Nephron progenitor cell (in vitro differentiated cells): ENCODE measurements at regions not wholly inside any gene's neighbourhood (a gene's known extent, or its start where the extent isn't known, plus 50 kb on each side); places are given as distances from the start of the nearest gene placed in this dataset.

Experiments used
- DNase-seq: peaks from one replicate; pipeline ENCODE4 v3.0.0; 2021
- H3K27ac Mint-ChIP-seq: 2 replicates; pipeline ENCODE4 v1.8.0; 2021; ENCODE audit warnings: mild to moderate bottlenecking, moderate library complexity, mixed read lengths
- H3K27me3 Mint-ChIP-seq: 2 replicates; pipeline ENCODE4 v1.8.0; 2021; ENCODE audit warnings: mild to moderate bottlenecking, low read depth, mixed read lengths; ENCODE audit not compliant: poor library complexity
- H3K36me3 Mint-ChIP-seq: 2 replicates; pipeline ENCODE4 v1.8.0; 2021; ENCODE audit warnings: low read depth, mixed read lengths
- H3K4me1 Mint-ChIP-seq: 2 replicates; pipeline ENCODE4 v1.8.0; 2021; ENCODE audit warnings: mixed read lengths
- H3K4me3 Mint-ChIP-seq: 2 replicates; pipeline ENCODE4 v1.8.0; 2021; ENCODE audit warnings: mild to moderate bottlenecking, moderate library complexity, mixed read lengths
- H3K9me3 Mint-ChIP-seq: 2 replicates; pipeline ENCODE4 v1.8.0; 2021; ENCODE audit warnings: mild to moderate bottlenecking, moderate library complexity, mixed read lengths
- CTCF ChIP-seq: fragments of 200-600 bp; sonication (generic); IDR thresholded peaks from 2 replicates; pipeline ENCODE4 v1.5.0; 2021; ENCODE audit warnings: antibody characterized with exemption

DNA sequence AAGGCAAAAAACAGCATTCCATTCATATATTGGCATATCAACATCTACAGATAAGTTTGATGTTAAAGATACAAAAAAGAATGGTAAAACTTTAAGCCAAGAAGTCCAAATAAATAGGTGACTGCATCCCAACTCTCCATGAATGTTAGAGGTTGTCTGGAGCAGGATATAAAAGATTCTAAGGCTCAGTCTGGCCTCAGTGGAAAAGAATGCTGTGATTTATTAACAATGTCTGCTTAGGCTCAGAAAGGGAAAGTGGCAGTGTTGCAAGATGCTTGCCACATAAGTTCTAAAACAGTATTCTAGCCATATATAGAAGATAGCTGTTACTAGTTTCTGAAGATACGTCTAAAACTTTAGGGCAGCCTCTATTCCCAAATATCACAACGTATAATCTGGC lies 179.8 kb upstream of the NBEA start:
- no peaks in the 10 kb centered on the region for H3K36me3 Mint-ChIP-seq
- H3K4me3 Mint-ChIP-seq = no peak overlapping the region
- DNase-seq = no peak
- TF ChIP-seq CTCF = no peak
- H3K4me1 Mint-ChIP-seq = no peaks in the 10 kb centered on the region
- H3K27ac Mint-ChIP-seq = no peak overlapping the region
- H3K9me3 Mint-ChIP-seq = peaks cover 24% of the 10 kb centered on the region
- H3K27me3 Mint-ChIP-seq = no peaks in the 10 kb centered on the region

GRCh38 chr13:34764246-34764645 lies 177.8 kb upstream of the NBEA start:
- peaks cover 19% of the 10 kb centered on the region for H3K9me3 Mint-ChIP-seq
- no peak for DNase-seq
- TF ChIP-seq CTCF = no peak
- no peaks in the 10 kb centered on the region for H3K36me3 Mint-ChIP-seq
- no peak overlapping the region for H3K27ac Mint-ChIP-seq
- H3K27me3 Mint-ChIP-seq = no peaks in the 10 kb centered on the region
- H3K4me3 Mint-ChIP-seq = no peak overlapping the region
- no peaks in the 10 kb centered on the region for H3K4me1 Mint-ChIP-seq

GRCh38 chr13:34765446-34766180 lies 176.5 kb upstream of the NBEA start:
- Mint-ChIP-seq H3K4me1 (no peaks in the 10 kb centered on the region), H3K27me3 (no peaks in the 10 kb centered on the region), H3K4me3 (no peak overlapping the region), H3K36me3 (no peaks in the 10 kb centered on the region), H3K9me3 (peaks cover 19% of the 10 kb centered on the region), H3K27ac (no peak overlapping the region)
- no peak for TF ChIP-seq CTCF
- no peak for DNase-seq

GRCh38 chr13:34767778-34768177 lies 174.3 kb upstream of the NBEA start:
- Mint-ChIP-seq H3K27me3 (no peaks in the 10 kb centered on the region), H3K4me1 (no peaks in the 10 kb centered on the region), H3K27ac (no peak overlapping the region), H3K9me3 (peaks cover 19% of the 10 kb centered on the region), H3K36me3 (no peaks in the 10 kb centered on the region), H3K4me3 (no peak overlapping the region)
- TF ChIP-seq CTCF = no peak
- DNase-seq = no peak

GRCh38 chr13:34772206-34772605 lies 169.9 kb upstream of the NBEA start:
- Mint-ChIP-seq H3K36me3 (no peaks in the 10 kb centered on the region), H3K27ac (no peak overlapping the region), H3K27me3 (peaks cover 4% of the 10 kb centered on the region), H3K4me3 (no peak overlapping the region), H3K4me1 (peaks cover 9% of the 10 kb centered on the region), H3K9me3 (no peaks in the 10 kb centered on the region)
- no peak for TF ChIP-seq CTCF
- DNase-seq = no peak

GRCh38 chr13:34772881-34773280 lies 169.2 kb upstream of the NBEA start:
- Mint-ChIP-seq H3K9me3 (no peaks in the 10 kb centered on the region), H3K27ac (no peak overlapping the region), H3K4me1 (peaks cover 10% of the 10 kb centered on the region), H3K27me3 (peaks cover 4% of the 10 kb centered on the region), H3K4me3 (no peak overlapping the region), H3K36me3 (no peaks in the 10 kb centered on the region)
- no peak for TF ChIP-seq CTCF
- no peak for DNase-seq
